Vagina (tissue), 2 donors: ENCODE measurements at regions not wholly inside any gene's neighbourhood (a gene's known extent, or its start where the extent isn't known, plus 50 kb on each side); places are given as distances from the start of the nearest gene placed in this dataset.

Experiments used
- DNase-seq, 2 donors: peaks; one replicate each; pipeline ENCODE4 v3.0.0-alpha.2; 2017; ENCODE audit errors: extremely low spot score in 2 of 2
- H3K27ac ChIP-seq: fragments of 200-600 bp; sonication (generic); one replicate; pipeline ENCODE4 v1.5.1; 2019
- H3K27me3 ChIP-seq: fragments of 200-600 bp; sonication (generic); one replicate; pipeline ENCODE4 v1.5.1; 2019
- H3K36me3 ChIP-seq, 2 donors: fragments of 200-600 bp; sonication (generic); one replicate each; pipeline ENCODE4 v1.5.1; 2017 to 2019
- H3K4me1 ChIP-seq: fragments of 200-600 bp; sonication (generic); one replicate; pipeline ENCODE4 v1.5.1; 2019
- H3K4me3 ChIP-seq, 2 donors: fragments of 200-600 bp; sonication (generic); 1 replicate in 1 of 2; 2 replicates in 1 of 2; pipeline ENCODE4 v1.5.1; 2016 to 2019
- H3K9me3 ChIP-seq: fragments of 200-600 bp; sonication (generic); one replicate; pipeline ENCODE4 v1.5.1; 2019
- CTCF ChIP-seq, 3 experiments: fragments of 450-650 bp in 2 of 3; fragments of 200-600 bp in 1 of 3; sonication (generic) in 1 of 3; IDR thresholded peaks; one replicate each; pipeline ENCODE4 v1.5.1; 2017 to 2019; ENCODE audit warnings: antibody characterized with exemption in 3 of 3, mild to moderate bottlenecking in 2 of 3, moderate library complexity in 2 of 3
- POLR2A ChIP-seq, 2 donors: fragments of 450-650 bp; IDR thresholded peaks; one replicate each; pipeline ENCODE4 v1.6.1; 2017; ENCODE audit warnings: antibody characterized with exemption in 2 of 2, mild to moderate bottlenecking in 2 of 2, moderate library complexity in 2 of 2
- POLR2AphosphoS5 ChIP-seq, 2 donors: sonication (generic); formaldehyde crosslinking; IDR thresholded peaks; one replicate each; pipeline ENCODE4 v1.9.0; 2017; ENCODE audit warnings: antibody characterized with exemption in 2 of 2, mild to moderate bottlenecking in 2 of 2, low read depth in 1 of 2; ENCODE audit not compliant: insufficient read depth in 1 of 2
- intact Hi-C: fragments of 100-400 bp; cut with DNase I; formaldehyde crosslinking; loops from one replicate; pipeline ENCODE4 v1.15.1; 2023

DNA sequence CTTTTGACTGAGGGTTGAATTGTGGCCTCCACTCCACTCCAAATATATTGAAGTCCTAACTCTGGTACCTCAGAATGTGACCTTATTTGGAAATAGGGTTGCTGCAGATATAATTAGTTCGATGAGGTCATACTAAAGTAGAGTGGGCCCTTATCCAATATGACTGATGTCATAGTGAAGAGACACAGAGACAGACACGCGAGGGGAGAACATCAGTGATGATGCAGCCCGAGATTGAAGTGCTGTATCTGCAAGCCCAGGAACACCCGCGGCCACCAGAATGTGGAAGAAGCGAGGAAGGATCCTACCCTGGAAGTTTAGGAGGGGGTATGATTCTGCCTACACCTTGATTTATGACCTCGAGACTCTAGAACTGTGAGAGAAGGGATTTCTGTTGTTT lies 279.0 kb downstream of the ANKRD50 start:
- Histone ChIP-seq H3K4me1 (peaks cover 4% of the 10 kb centered on the region), H3K9me3 (no peaks in the 10 kb centered on the region), H3K36me3 (no peaks in the 10 kb centered on the region), H3K27me3 (no peaks in the 10 kb centered on the region), H3K4me3 (no peak overlapping the region), H3K27ac (no peak overlapping the region)
- intact Hi-C loops = no loop called here
- no peak for DNase-seq
- TF ChIP-seq CTCF (IDR thresholded peaks at IDR 0.05) (no peak), POLR2AphosphoS5 (IDR thresholded peaks at IDR 0.05; ENCODE audit: insufficient read depth in 1 of 2, low read depth in 1 of 2) (no peak), POLR2A (IDR thresholded peaks at IDR 0.05) (no peak)

DNA sequence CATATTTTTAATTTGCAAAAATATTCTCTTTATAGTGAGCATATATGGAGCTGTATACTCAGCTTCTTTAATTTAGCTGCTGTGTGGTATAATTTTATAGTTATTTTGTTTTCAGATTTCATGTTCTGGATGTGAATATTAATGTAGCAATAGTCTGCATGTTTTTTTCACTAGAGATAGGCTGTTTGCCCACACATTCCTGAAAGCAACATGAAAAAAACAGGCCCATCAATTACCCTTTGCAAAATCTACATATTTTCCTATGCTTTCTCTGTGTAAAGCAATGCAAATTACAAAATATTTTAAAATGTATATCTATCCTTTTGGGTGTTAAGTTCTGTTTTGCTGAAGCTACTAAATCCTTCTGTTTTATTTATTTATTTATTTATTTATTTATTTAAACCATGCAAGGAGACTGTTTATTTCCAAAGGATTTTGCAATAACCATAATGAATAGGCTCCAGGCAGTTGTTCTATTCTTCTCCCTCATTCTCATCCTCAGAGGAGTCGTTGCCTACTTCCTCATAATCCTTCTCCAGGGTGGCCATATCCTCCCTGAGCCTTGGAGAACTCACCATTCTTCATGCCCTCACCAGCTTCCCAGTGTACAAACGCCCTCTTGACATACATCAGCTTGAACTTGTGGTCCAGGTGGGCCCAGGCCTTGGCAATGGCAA lies 277.1 kb downstream of the ANKRD50 start:
- Histone ChIP-seq H3K27ac (no peak overlapping the region), H3K9me3 (no peaks in the 10 kb centered on the region), H3K4me3 (no peak overlapping the region), H3K4me1 (peaks cover 4% of the 10 kb centered on the region), H3K27me3 (no peaks in the 10 kb centered on the region), H3K36me3 (no peaks in the 10 kb centered on the region)
- TF ChIP-seq CTCF (IDR thresholded peaks at IDR 0.05) (no peak), POLR2AphosphoS5 (IDR thresholded peaks at IDR 0.05; ENCODE audit: insufficient read depth in 1 of 2, low read depth in 1 of 2) (no peak), POLR2A (IDR thresholded peaks at IDR 0.05) (no peak)
- intact Hi-C loops = loop anchor here (5.0 kb wide), 1 partner anchor 1163 kb away; no protein-coding TSS in a partner anchor
- no peak for DNase-seq

- Histone ChIP-seq H3K27me3 (no peaks in the 10 kb centered on the region), H3K36me3 (no peaks in the 10 kb centered on the region), H3K27ac (peak overlapping the region; percentile 13), H3K9me3 (no peaks in the 10 kb centered on the region), H3K4me3 (no peak overlapping the region), H3K4me1 (peaks cover 4% of the 10 kb centered on the region)
- TF ChIP-seq CTCF (IDR thresholded peaks at IDR 0.05) (no peak), POLR2A (IDR thresholded peaks at IDR 0.05) (no peak), POLR2AphosphoS5 (IDR thresholded peaks at IDR 0.05; ENCODE audit: insufficient read depth in 1 of 2, low read depth in 1 of 2) (peak in 1 of 2 donors; percentile 36)
- intact Hi-C loops = loop anchor here (5.0 kb wide), 1 partner anchor 1166 kb away; no protein-coding TSS in a partner anchor
- DNase-seq = no peak
Measured at GRCh38 chr4:124437853-124438495, 274.6 kb downstream of the ANKRD50 start.

DNA sequence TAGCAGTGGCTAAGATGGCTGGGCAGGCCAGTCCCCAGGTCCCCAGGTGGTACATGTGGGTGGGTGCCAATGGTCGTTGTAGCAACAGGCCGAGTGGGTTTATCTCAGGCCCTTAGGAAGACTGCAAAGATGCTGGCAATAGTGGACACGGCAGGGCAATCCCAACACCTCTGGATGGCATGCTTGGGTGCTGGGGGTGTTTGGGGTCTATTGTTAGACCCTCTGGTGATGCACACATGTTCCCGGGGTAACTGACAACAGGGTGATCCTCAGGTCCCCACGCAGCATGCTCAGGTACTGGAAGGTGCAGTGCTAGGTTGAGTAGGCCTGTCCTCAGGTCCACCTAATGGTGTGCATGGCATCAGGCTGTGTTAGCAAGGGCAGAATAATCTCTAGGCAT lies 267.5 kb downstream of the ANKRD50 start:
- Histone ChIP-seq H3K27ac (no peak overlapping the region), H3K36me3 (no peaks in the 10 kb centered on the region), H3K4me3 (no peak overlapping the region), H3K27me3 (no peaks in the 10 kb centered on the region), H3K4me1 (no peaks in the 10 kb centered on the region), H3K9me3 (peaks cover 4% of the 10 kb centered on the region)
- intact Hi-C loops = no loop called here
- DNase-seq = no peak
- no peak for TF ChIP-seq POLR2AphosphoS5 (IDR thresholded peaks at IDR 0.05; ENCODE audit: insufficient read depth in 1 of 2, low read depth in 1 of 2)
- TF ChIP-seq CTCF (IDR thresholded peaks at IDR 0.05) = no peak
- no peak for TF ChIP-seq POLR2A (IDR thresholded peaks at IDR 0.05)

- no peak for TF ChIP-seq CTCF (IDR thresholded peaks at IDR 0.05)
- no peak for TF ChIP-seq POLR2AphosphoS5 (IDR thresholded peaks at IDR 0.05; ENCODE audit: insufficient read depth in 1 of 2, low read depth in 1 of 2)
- no peak for TF ChIP-seq POLR2A (IDR thresholded peaks at IDR 0.05)
- H3K27ac ChIP-seq = no peak overlapping the region
- DNase-seq = no peak
- no peak overlapping the region for H3K4me3 ChIP-seq
- H3K4me1 ChIP-seq = no peaks in the 10 kb centered on the region
- intact Hi-C loops = no loop called here
- no peaks in the 10 kb centered on the region for H3K27me3 ChIP-seq
- no peaks in the 10 kb centered on the region for H3K9me3 ChIP-seq
- H3K36me3 ChIP-seq = no peaks in the 10 kb centered on the region
Measured at GRCh38 chr4:124449881-124450280, 262.7 kb downstream of the ANKRD50 start.
